ENCODE measurements at regions not wholly inside any gene's neighbourhood (a gene's known extent, or its start where the extent isn't known, plus 50 kb on each side); places are given as distances from the start of the nearest gene placed in this dataset.

- H3K27ac Mint-ChIP-seq, result no peak overlapping the region
- H3K36me3 Mint-ChIP-seq (ENCODE audit: low read depth), result no peaks in the 10 kb centered on the region
- H3K9me3 Mint-ChIP-seq, result no peaks in the 10 kb centered on the region
- H3K4me1 Mint-ChIP-seq (ENCODE audit: low read depth), result no peaks in the 10 kb centered on the region
- H3K27me3 Mint-ChIP-seq, result peaks cover 9% of the 10 kb centered on the region
- H3K4me3 Mint-ChIP-seq, result no peak overlapping the region
- DNase-seq, result no peak
Observed at GRCh38 chr4:18291256-18291655, 269.7 kb upstream of the LCORL start.

- Mint-ChIP-seq H3K27ac (no peak overlapping the region), H3K9me3 (no peaks in the 10 kb centered on the region), H3K27me3 (peaks cover 10% of the 10 kb centered on the region), H3K4me3 (no peak overlapping the region), H3K4me1 (ENCODE audit: low read depth) (no peaks in the 10 kb centered on the region), H3K36me3 (ENCODE audit: low read depth) (no peaks in the 10 kb centered on the region)
- DNase-seq, result no peak
Observed at GRCh38 chr4:18285357-18285756, 263.8 kb upstream of the LCORL start.

GRCh38 chr4:18278244-18278643 is 256.7 kb upstream of the LCORL start:
- Mint-ChIP-seq H3K4me1 (ENCODE audit: low read depth) (no peaks in the 10 kb centered on the region), H3K9me3 (peaks cover 2% of the 10 kb centered on the region), H3K27ac (no peak overlapping the region), H3K4me3 (no peak overlapping the region), H3K36me3 (ENCODE audit: low read depth) (no peaks in the 10 kb centered on the region), H3K27me3 (peaks cover 5% of the 10 kb centered on the region)
- DNase-seq, result no peak

GRCh38 chr4:18262832-18263231 is 241.3 kb upstream of the LCORL start:
- H3K27me3 Mint-ChIP-seq, result peaks cover 16% of the 10 kb centered on the region
- no peaks in the 10 kb centered on the region for H3K4me1 Mint-ChIP-seq (ENCODE audit: low read depth)
- no peaks in the 10 kb centered on the region for H3K36me3 Mint-ChIP-seq (ENCODE audit: low read depth)
- no peak overlapping the region for H3K27ac Mint-ChIP-seq
- DNase-seq, result no peak
- H3K4me3 Mint-ChIP-seq, result no peak overlapping the region
- H3K9me3 Mint-ChIP-seq, result peaks cover 4% of the 10 kb centered on the region

- no peak for DNase-seq
- no peaks in the 10 kb centered on the region for H3K36me3 Mint-ChIP-seq (ENCODE audit: low read depth)
- H3K27ac Mint-ChIP-seq, result no peak overlapping the region
- H3K9me3 Mint-ChIP-seq, result peaks cover 5% of the 10 kb centered on the region
- H3K27me3 Mint-ChIP-seq, result peaks cover 6% of the 10 kb centered on the region
- no peak overlapping the region for H3K4me3 Mint-ChIP-seq
- H3K4me1 Mint-ChIP-seq (ENCODE audit: low read depth), result no peaks in the 10 kb centered on the region
Observed at GRCh38 chr4:18252052-18252451, 230.5 kb upstream of the LCORL start.

- Mint-ChIP-seq H3K36me3 (ENCODE audit: low read depth) (no peaks in the 10 kb centered on the region), H3K27ac (no peak overlapping the region), H3K4me3 (no peak overlapping the region), H3K9me3 (no peaks in the 10 kb centered on the region), H3K4me1 (ENCODE audit: low read depth) (no peaks in the 10 kb centered on the region), H3K27me3 (peaks cover 6% of the 10 kb centered on the region)
- DNase-seq, result no peak
Observed at GRCh38 chr4:18250564-18250963, 229.0 kb upstream of the LCORL start.

- DNase-seq, result no peak
- Mint-ChIP-seq H3K27ac (no peak overlapping the region), H3K4me3 (no peak overlapping the region), H3K4me1 (ENCODE audit: low read depth) (no peaks in the 10 kb centered on the region), H3K9me3 (no peaks in the 10 kb centered on the region), H3K36me3 (ENCODE audit: low read depth) (no peaks in the 10 kb centered on the region), H3K27me3 (peaks cover 6% of the 10 kb centered on the region)
Observed at GRCh38 chr4:18248611-18249010, 227.1 kb upstream of the LCORL start.

- H3K4me1 Mint-ChIP-seq (ENCODE audit: low read depth), result no peaks in the 10 kb centered on the region
- H3K36me3 Mint-ChIP-seq (ENCODE audit: low read depth), result no peaks in the 10 kb centered on the region
- no peak for DNase-seq
- no peak overlapping the region for H3K27ac Mint-ChIP-seq
- no peak overlapping the region for H3K4me3 Mint-ChIP-seq
- peaks cover 6% of the 10 kb centered on the region for H3K27me3 Mint-ChIP-seq
- H3K9me3 Mint-ChIP-seq, result no peaks in the 10 kb centered on the region
Observed at GRCh38 chr4:18247189-18247588, 225.6 kb upstream of the LCORL start.

- Mint-ChIP-seq H3K36me3 (ENCODE audit: low read depth) (no peaks in the 10 kb centered on the region), H3K9me3 (no peaks in the 10 kb centered on the region), H3K27ac (no peak overlapping the region), H3K27me3 (peaks cover 2% of the 10 kb centered on the region), H3K4me1 (ENCODE audit: low read depth) (no peaks in the 10 kb centered on the region), H3K4me3 (no peak overlapping the region)
- DNase-seq, result no peak
Observed at GRCh38 chr4:18242919-18243693, 221.6 kb upstream of the LCORL start.

- no peak overlapping the region for H3K4me3 Mint-ChIP-seq
- no peaks in the 10 kb centered on the region for H3K9me3 Mint-ChIP-seq
- DNase-seq, result no peak
- no peak overlapping the region for H3K27ac Mint-ChIP-seq
- H3K27me3 Mint-ChIP-seq, result peaks cover 3% of the 10 kb centered on the region
- no peaks in the 10 kb centered on the region for H3K36me3 Mint-ChIP-seq (ENCODE audit: low read depth)
- no peaks in the 10 kb centered on the region for H3K4me1 Mint-ChIP-seq (ENCODE audit: low read depth)
Observed at GRCh38 chr4:18241727-18242126, 220.2 kb upstream of the LCORL start.

- no peaks in the 10 kb centered on the region for H3K36me3 Mint-ChIP-seq (ENCODE audit: low read depth)
- DNase-seq, result no peak
- no peak overlapping the region for H3K4me3 Mint-ChIP-seq
- peaks cover 10% of the 10 kb centered on the region for H3K9me3 Mint-ChIP-seq
- H3K27me3 Mint-ChIP-seq, result peaks cover 12% of the 10 kb centered on the region
- no peak overlapping the region for H3K27ac Mint-ChIP-seq
- no peaks in the 10 kb centered on the region for H3K4me1 Mint-ChIP-seq (ENCODE audit: low read depth)
Observed at GRCh38 chr4:18234108-18234507, 212.6 kb upstream of the LCORL start.

GRCh38 chr4:18231726-18232125 is 210.2 kb upstream of the LCORL start:
- Mint-ChIP-seq H3K27ac (no peak overlapping the region), H3K4me1 (ENCODE audit: low read depth) (no peaks in the 10 kb centered on the region), H3K36me3 (ENCODE audit: low read depth) (no peaks in the 10 kb centered on the region), H3K27me3 (peaks cover 13% of the 10 kb centered on the region), H3K4me3 (no peak overlapping the region), H3K9me3 (peaks cover 15% of the 10 kb centered on the region)
- DNase-seq, result no peak

GRCh38 chr4:18227880-18228279 is 206.3 kb upstream of the LCORL start:
- H3K4me3 Mint-ChIP-seq, result no peak overlapping the region
- H3K9me3 Mint-ChIP-seq, result peaks cover 15% of the 10 kb centered on the region
- no peaks in the 10 kb centered on the region for H3K4me1 Mint-ChIP-seq (ENCODE audit: low read depth)
- H3K27me3 Mint-ChIP-seq, result peaks cover 14% of the 10 kb centered on the region
- H3K36me3 Mint-ChIP-seq (ENCODE audit: low read depth), result no peaks in the 10 kb centered on the region
- DNase-seq, result no peak
- no peak overlapping the region for H3K27ac Mint-ChIP-seq

- no peak for DNase-seq
- H3K36me3 Mint-ChIP-seq (ENCODE audit: low read depth), result no peaks in the 10 kb centered on the region
- peaks cover 4% of the 10 kb centered on the region for H3K9me3 Mint-ChIP-seq
- no peaks in the 10 kb centered on the region for H3K4me1 Mint-ChIP-seq (ENCODE audit: low read depth)
- peaks cover 15% of the 10 kb centered on the region for H3K27me3 Mint-ChIP-seq
- H3K27ac Mint-ChIP-seq, result no peak overlapping the region
- no peak overlapping the region for H3K4me3 Mint-ChIP-seq
Observed at GRCh38 chr4:18214411-18215055, 193.0 kb upstream of the LCORL start.

GRCh38 chr4:18213576-18214198 is 192.1 kb upstream of the LCORL start:
- no peak overlapping the region for H3K4me3 Mint-ChIP-seq
- DNase-seq, result no peak
- no peaks in the 10 kb centered on the region for H3K4me1 Mint-ChIP-seq (ENCODE audit: low read depth)

More at GRCh38 chr4:18213576-18214198, 192.1 kb upstream of the LCORL start:
- Mint-ChIP-seq H3K27me3 (peaks cover 15% of the 10 kb centered on the region), H3K36me3 (ENCODE audit: low read depth) (no peaks in the 10 kb centered on the region), H3K9me3 (peaks cover 4% of the 10 kb centered on the region), H3K27ac (no peak overlapping the region)
